ENCODE measurements at regions not wholly inside any gene's neighbourhood (a gene's known extent, or its start where the extent isn't known, plus 50 kb on each side); places are given as distances from the start of the nearest gene placed in this dataset. TPM values are rescaled to one million over a fixed set of nuclear protein-coding genes. Genes with fewer than 3 reads are reported as not detected.

Small RNA genes lying in the stretch of these regions (small RNA-seq; reads per million reads assigned to genes)
- gene RNA5SP486 (ENCODE audit: low read depth): 1.4 reads per million
- not detected for gene RNU7-144P (ENCODE audit: low read depth)
- gene RNU7-92P (ENCODE audit: low read depth): not detected
